ENCODE measurements at regions not wholly inside any gene's neighbourhood (a gene's known extent, or its start where the extent isn't known, plus 50 kb on each side); places are given as distances from the start of the nearest gene placed in this dataset.

GRCh38 chr3:182389071-182389815, 404.1 kb upstream of the ATP11B start:
- H3K9me3 ChIP-seq (ENCODE audit: low read depth) = no peaks in the 10 kb centered on the region
- no peak for DNase-seq (ENCODE audit: low read depth in 1 of 2, low spot score in 1 of 2)
- H3K27ac ChIP-seq = no peak overlapping the region
- TF ChIP-seq CTCF (IDR thresholded peaks at IDR 0.05; ENCODE audit: low read depth, low read length) = no peak
- no peak overlapping the region for H3K4me3 ChIP-seq
- H3K4me1 ChIP-seq (ENCODE audit: low read depth) = no peaks in the 10 kb centered on the region
- no peaks in the 10 kb centered on the region for H3K36me3 ChIP-seq
- H3K27me3 ChIP-seq = no peaks in the 10 kb centered on the region

- no peak overlapping the region for H3K4me3 ChIP-seq
- no peak overlapping the region for H3K27ac ChIP-seq
- H3K4me1 ChIP-seq (ENCODE audit: low read depth) = no peaks in the 10 kb centered on the region
- DNase-seq (ENCODE audit: low read depth in 1 of 2, low spot score in 1 of 2) = no peak
- no peak for TF ChIP-seq CTCF (IDR thresholded peaks at IDR 0.05; ENCODE audit: low read depth, low read length)
- no peaks in the 10 kb centered on the region for H3K27me3 ChIP-seq
- no peaks in the 10 kb centered on the region for H3K9me3 ChIP-seq (ENCODE audit: low read depth)
- H3K36me3 ChIP-seq = no peaks in the 10 kb centered on the region
Measured at GRCh38 chr3:182390421-182390820, 402.9 kb upstream of the ATP11B start.

- H3K9me3 ChIP-seq (ENCODE audit: low read depth) = no peaks in the 10 kb centered on the region
- no peak overlapping the region for H3K27ac ChIP-seq
- no peaks in the 10 kb centered on the region for H3K4me1 ChIP-seq (ENCODE audit: low read depth)
- DNase-seq (ENCODE audit: low read depth in 1 of 2, low spot score in 1 of 2) = no peak
- no peak for TF ChIP-seq CTCF (IDR thresholded peaks at IDR 0.05; ENCODE audit: low read depth, low read length)
- no peak overlapping the region for H3K4me3 ChIP-seq
- no peaks in the 10 kb centered on the region for H3K36me3 ChIP-seq
- no peaks in the 10 kb centered on the region for H3K27me3 ChIP-seq
Measured at GRCh38 chr3:182392182-182392937, 400.9 kb upstream of the ATP11B start.

GRCh38 chr3:182393151-182393550, 400.2 kb upstream of the ATP11B start:
- H3K9me3 ChIP-seq (ENCODE audit: low read depth) = no peaks in the 10 kb centered on the region
- H3K36me3 ChIP-seq = no peaks in the 10 kb centered on the region
- H3K27ac ChIP-seq = no peak overlapping the region
- TF ChIP-seq CTCF (IDR thresholded peaks at IDR 0.05; ENCODE audit: low read depth, low read length) = no peak
- no peaks in the 10 kb centered on the region for H3K4me1 ChIP-seq (ENCODE audit: low read depth)
- DNase-seq (ENCODE audit: low read depth in 1 of 2, low spot score in 1 of 2) = no peak
- H3K4me3 ChIP-seq = no peak overlapping the region
- no peaks in the 10 kb centered on the region for H3K27me3 ChIP-seq

- Histone ChIP-seq H3K27ac (no peak overlapping the region), H3K4me1 (ENCODE audit: low read depth) (no peaks in the 10 kb centered on the region), H3K4me3 (no peak overlapping the region), H3K36me3 (no peaks in the 10 kb centered on the region), H3K9me3 (ENCODE audit: low read depth) (no peaks in the 10 kb centered on the region), H3K27me3 (no peaks in the 10 kb centered on the region)
- no peak for TF ChIP-seq CTCF (IDR thresholded peaks at IDR 0.05; ENCODE audit: low read depth, low read length)
- no peak for DNase-seq (ENCODE audit: low read depth in 1 of 2, low spot score in 1 of 2)
Measured at GRCh38 chr3:182393830-182394367, 399.4 kb upstream of the ATP11B start.
